Mucosa of descending colon (tissue), 3 donors: ENCODE measurements at regions not wholly inside any gene's neighbourhood (a gene's known extent, or its start where the extent isn't known, plus 50 kb on each side); places are given as distances from the start of the nearest gene placed in this dataset.

Source experiments
- ATAC-seq: fragments of 200-7000 bp; cut with Tn5 transposase; one replicate; pipeline ENCODE4 v1.9.1; 2020; ENCODE audit warnings: mild to moderate bottlenecking, moderate library complexity
- DNase-seq, 3 donors: peaks; one replicate each; pipeline ENCODE4 v3.0.0-alpha.2; 2020
- H3K36me3 ChIP-seq: fragments of 200-600 bp; one replicate; pipeline ENCODE4 v1.8.0; 2021; ENCODE audit warnings: low read depth, mild to moderate bottlenecking
- H3K4me1 ChIP-seq: fragments of 200-600 bp; one replicate; pipeline ENCODE4 v1.8.0; 2021; ENCODE audit warnings: low read depth, mild to moderate bottlenecking
- H3K4me3 ChIP-seq: fragments of 200-600 bp; one replicate; pipeline ENCODE4 v1.8.0; 2021; ENCODE audit warnings: mild to moderate bottlenecking
- H3K9me3 ChIP-seq: fragments of 200-600 bp; one replicate; pipeline ENCODE4 v1.8.0; 2021; ENCODE audit warnings: mild to moderate bottlenecking
- CTCF ChIP-seq: fragments of 200-600 bp; IDR thresholded peaks from one replicate; pipeline ENCODE4 v1.8.0; 2022; ENCODE audit warnings: antibody characterized with exemption, mild to moderate bottlenecking
- intact Hi-C, 2 donors: fragments of 100-400 bp; cut with DNase I in 1 of 2; cut with micrococcal nuclease in 1 of 2; formaldehyde crosslinking; loops; one replicate each; pipeline versions ENCODE4 v1.11.0 to v1.11.1; 2022; cut with DNase I, micrococcal nuclease
- donor health status: DM: no; HTN: no; CAD: no; lungs with moderate emphysema.
- donor health status: DM: no; HTN: no; CAD: no.
- donor health status: DM: no; HTN: yes; CAD: no.

GRCh38 chr3:152754303-152754702 lies 80.6 kb upstream of the P2RY1 start:
- no peak overlapping the region for H3K4me3 ChIP-seq
- intact Hi-C loops = no loop called here
- no peak for ATAC-seq
- DNase-seq = no peak
- H3K4me1 ChIP-seq = no peaks in the 10 kb centered on the region
- H3K9me3 ChIP-seq = peaks cover 9% of the 10 kb centered on the region
- no peak for TF ChIP-seq CTCF
- H3K36me3 ChIP-seq = no peaks in the 10 kb centered on the region

- ATAC-seq (no peak), DNase-seq (no peak)
- Histone ChIP-seq H3K9me3 (no peaks in the 10 kb centered on the region), H3K36me3 (no peaks in the 10 kb centered on the region), H3K4me1 (no peaks in the 10 kb centered on the region), H3K4me3 (no peak overlapping the region)
- no peak for TF ChIP-seq CTCF
- intact Hi-C loops = no loop called here
Observed at GRCh38 chr3:152756807-152757206, 78.1 kb upstream of the P2RY1 start.

GRCh38 chr3:152760024-152760563 lies 74.8 kb upstream of the P2RY1 start:
- intact Hi-C loops = no loop called here
- Histone ChIP-seq H3K4me3 (no peak overlapping the region), H3K9me3 (peaks cover 7% of the 10 kb centered on the region), H3K36me3 (no peaks in the 10 kb centered on the region), H3K4me1 (no peaks in the 10 kb centered on the region)
- ATAC-seq (no peak), DNase-seq (no peak)
- no peak for TF ChIP-seq CTCF

GRCh38 chr3:152760591-152760990 lies 74.3 kb upstream of the P2RY1 start:
- no peaks in the 10 kb centered on the region for H3K36me3 ChIP-seq
- H3K4me3 ChIP-seq = no peak overlapping the region
- intact Hi-C loops = no loop called here
- ATAC-seq (no peak), DNase-seq (no peak)
- TF ChIP-seq CTCF = no peak
- H3K4me1 ChIP-seq = no peaks in the 10 kb centered on the region
- peaks cover 7% of the 10 kb centered on the region for H3K9me3 ChIP-seq

- no peak overlapping the region for H3K4me3 ChIP-seq
- peak; percentile 39 for ATAC-seq
- peak in 1 of 3 donors; percentile 9 for DNase-seq
- peaks cover 7% of the 10 kb centered on the region for H3K9me3 ChIP-seq
- no peaks in the 10 kb centered on the region for H3K4me1 ChIP-seq
- intact Hi-C loops = no loop called here
- H3K36me3 ChIP-seq = no peaks in the 10 kb centered on the region
- TF ChIP-seq CTCF = no peak
Observed at GRCh38 chr3:152768478-152768877, 66.5 kb upstream of the P2RY1 start.

GRCh38 chr3:152769523-152769922 lies 65.4 kb upstream of the P2RY1 start:
- TF ChIP-seq CTCF = no peak
- no peaks in the 10 kb centered on the region for H3K4me1 ChIP-seq
- DNase-seq = no peak
- no peak overlapping the region for H3K4me3 ChIP-seq
- intact Hi-C loops = no loop called here
- no peak for ATAC-seq
- no peaks in the 10 kb centered on the region for H3K9me3 ChIP-seq
- H3K36me3 ChIP-seq = no peaks in the 10 kb centered on the region
